Smooth muscle cell (in vitro differentiated cells): ENCODE measurements at regions not wholly inside any gene's neighbourhood (a gene's known extent, or its start where the extent isn't known, plus 50 kb on each side); places are given as distances from the start of the nearest gene placed in this dataset.

Source experiments
- DNase-seq: peaks from one replicate; lab custom pipeline; 2025; ENCODE audit not compliant: unreplicated experiment; lab: John Stamatoyannopoulos, UW
- H2AFZ ChIP-seq: fragments of 200-600 bp; sonication (generic); 2 replicates; pipeline ENCODE4 v1.6.0; 2016; ENCODE audit warnings: antibody characterized with exemption, low read depth, mild to moderate bottlenecking
- H3F3A ChIP-seq: fragments of 200-600 bp; sonication (generic); 2 replicates; pipeline ENCODE4 v1.6.0; 2017; ENCODE audit warnings: antibody characterized with exemption, low read depth
- H3K27ac ChIP-seq: fragments of 200-600 bp; sonication (generic); 2 replicates; pipeline ENCODE4 v1.5.1; 2016; ENCODE audit warnings: low read depth, mild to moderate bottlenecking
- H3K27me3 ChIP-seq: fragments of 200-600 bp; sonication (generic); 2 replicates; pipeline ENCODE4 v1.6.1; 2016; ENCODE audit warnings: low read depth, mild to moderate bottlenecking
- H3K36me3 ChIP-seq: fragments of 200-600 bp; sonication (generic); 2 replicates; pipeline ENCODE4 v1.5.1; 2016; ENCODE audit warnings: low read depth
- H3K4me1 ChIP-seq: fragments of 200-600 bp; sonication (generic); 2 replicates; pipeline ENCODE4 v1.5.1; 2016; ENCODE audit warnings: low read depth
- H3K4me2 ChIP-seq: fragments of 200-600 bp; sonication (generic); 2 replicates; pipeline ENCODE4 v1.6.0; 2016; ENCODE audit warnings: mild to moderate bottlenecking
- H3K4me3 ChIP-seq: fragments of 200-600 bp; sonication (generic); 2 replicates; pipeline ENCODE4 v1.5.1; 2016; ENCODE audit warnings: mild to moderate bottlenecking
- H3K79me2 ChIP-seq: fragments of 200-600 bp; sonication (generic); 2 replicates; pipeline ENCODE4 v1.6.0; 2016; ENCODE audit warnings: low read depth, mild to moderate bottlenecking
- H3K9ac ChIP-seq: fragments of 200-600 bp; sonication (generic); 2 replicates; pipeline ENCODE4 v1.6.0; 2016; ENCODE audit warnings: low read depth
- H3K9me3 ChIP-seq: fragments of 200-600 bp; sonication (generic); replicated peaks from 2 replicates; pipeline ENCODE4 v1.5.1; 2016; ENCODE audit warnings: low read depth
- H4K20me1 ChIP-seq: fragments of 200-600 bp; sonication (generic); 2 replicates; pipeline ENCODE4 v1.6.0; 2016; ENCODE audit warnings: low read depth
- WGBS: methylation state at CpG from one replicate; pipeline ENCODE4 v1.1.7; 2016; ENCODE audit warnings: low lambda C conversion rate; 5-methylcytosine and 5-hydroxymethylcytosine counted together
- TF ChIP-seq, protein P1 (sequence below): fragments of 200-600 bp; sonication (generic); IDR thresholded peaks from 2 replicates; pipeline ENCODE4 v1.5.1; 2017; ENCODE audit warnings: borderline replicate concordance, mild to moderate bottlenecking, antibody characterized with exemption; ENCODE audit not compliant: insufficient read depth, poor library complexity, severe bottlenecking

DNA sequence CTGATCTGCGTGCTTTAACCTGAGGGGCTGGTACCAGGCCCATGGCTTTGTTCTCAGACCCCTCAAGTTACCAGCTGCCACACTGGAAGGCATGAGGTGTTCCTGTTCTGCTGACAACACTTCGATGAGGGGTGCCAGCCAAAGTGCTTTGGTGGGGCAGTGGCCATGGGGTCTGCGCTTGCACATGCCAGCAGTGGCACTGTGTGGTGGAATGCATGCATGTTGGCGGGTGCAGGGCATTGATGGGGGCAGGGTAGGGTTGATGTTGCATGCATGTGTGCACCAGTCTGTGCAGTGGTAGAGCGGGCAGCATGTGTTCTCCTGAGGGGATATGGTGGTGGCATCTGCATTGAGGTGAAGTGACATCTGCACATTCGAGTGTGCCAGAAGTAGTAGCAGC is 497.0 kb downstream of the SQOR start:
- Histone ChIP-seq H3K4me2 (no peak overlapping the region), H3K27me3 (no peaks in the 10 kb centered on the region), H3K9ac (no peak overlapping the region), H3K27ac (no peak overlapping the region), H3K79me2 (no peaks in the 10 kb centered on the region), H3K36me3 (no peaks in the 10 kb centered on the region), H3F3A (no peaks in the 10 kb centered on the region), H4K20me1 (no peaks in the 10 kb centered on the region), H3K9me3 (no peaks in the 10 kb centered on the region), H3K4me3 (no peak overlapping the region), H2AFZ (no peak overlapping the region), H3K4me1 (no peaks in the 10 kb centered on the region)
- DNase-seq = no peak
- 96% methylated on average over 6 of the region's 6 CpGs for WGBS
- TF ChIP-seq, protein P1, sequence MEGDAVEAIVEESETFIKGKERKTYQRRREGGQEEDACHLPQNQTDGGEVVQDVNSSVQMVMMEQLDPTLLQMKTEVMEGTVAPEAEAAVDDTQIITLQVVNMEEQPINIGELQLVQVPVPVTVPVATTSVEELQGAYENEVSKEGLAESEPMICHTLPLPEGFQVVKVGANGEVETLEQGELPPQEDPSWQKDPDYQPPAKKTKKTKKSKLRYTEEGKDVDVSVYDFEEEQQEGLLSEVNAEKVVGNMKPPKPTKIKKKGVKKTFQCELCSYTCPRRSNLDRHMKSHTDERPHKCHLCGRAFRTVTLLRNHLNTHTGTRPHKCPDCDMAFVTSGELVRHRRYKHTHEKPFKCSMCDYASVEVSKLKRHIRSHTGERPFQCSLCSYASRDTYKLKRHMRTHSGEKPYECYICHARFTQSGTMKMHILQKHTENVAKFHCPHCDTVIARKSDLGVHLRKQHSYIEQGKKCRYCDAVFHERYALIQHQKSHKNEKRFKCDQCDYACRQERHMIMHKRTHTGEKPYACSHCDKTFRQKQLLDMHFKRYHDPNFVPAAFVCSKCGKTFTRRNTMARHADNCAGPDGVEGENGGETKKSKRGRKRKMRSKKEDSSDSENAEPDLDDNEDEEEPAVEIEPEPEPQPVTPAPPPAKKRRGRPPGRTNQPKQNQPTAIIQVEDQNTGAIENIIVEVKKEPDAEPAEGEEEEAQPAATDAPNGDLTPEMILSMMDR = no peak

DNA sequence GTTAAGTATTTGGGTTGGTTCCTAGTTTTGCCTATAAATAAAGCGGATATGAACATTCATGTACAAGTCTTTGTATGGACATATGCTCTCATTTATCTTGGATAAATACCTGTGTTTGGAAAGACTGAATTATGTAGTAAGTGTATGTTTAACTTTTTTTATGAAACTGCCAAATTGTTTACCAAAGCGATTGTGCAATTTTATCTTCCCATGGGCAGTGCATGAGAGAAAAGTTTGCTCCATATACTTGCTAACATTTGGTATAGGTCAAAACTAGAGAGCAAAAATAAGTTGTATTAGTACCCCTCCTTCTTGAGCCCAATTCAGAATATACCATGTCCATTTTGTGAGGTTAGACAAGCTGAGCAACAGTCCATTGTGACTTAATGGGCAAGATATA is 502.6 kb downstream of the SQOR start:
- Histone ChIP-seq H3K4me1 (no peaks in the 10 kb centered on the region), H2AFZ (no peak overlapping the region), H3F3A (no peaks in the 10 kb centered on the region), H3K36me3 (no peaks in the 10 kb centered on the region), H3K79me2 (no peaks in the 10 kb centered on the region), H3K9ac (no peak overlapping the region), H3K4me3 (no peak overlapping the region), H4K20me1 (no peaks in the 10 kb centered on the region), H3K27ac (no peak overlapping the region), H3K9me3 (no peaks in the 10 kb centered on the region), H3K4me2 (no peak overlapping the region), H3K27me3 (no peaks in the 10 kb centered on the region)
- 94% methylated on average over 2 of the region's 2 CpGs for WGBS
- TF ChIP-seq, protein P1 = no peak
- no peak for DNase-seq

DNA sequence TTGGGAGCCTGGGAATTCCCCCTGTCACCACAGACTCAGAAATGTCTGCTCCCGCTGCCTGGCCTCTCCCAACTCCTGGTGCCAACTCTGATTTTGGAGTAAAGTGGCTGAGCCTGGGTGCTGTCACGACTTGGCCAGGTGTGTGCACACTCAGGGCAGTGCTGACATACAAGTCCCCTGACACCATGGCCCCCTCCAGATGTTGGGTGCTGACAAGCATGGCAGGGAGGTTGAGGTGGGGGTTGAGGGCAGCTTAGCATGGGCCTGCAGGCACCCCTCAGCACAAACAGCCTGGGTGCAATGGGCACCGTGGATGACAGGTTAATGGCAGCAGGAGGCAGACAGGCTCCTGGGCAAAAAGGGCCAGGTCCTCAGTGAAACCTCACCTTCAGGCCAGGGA is 511.2 kb downstream of the SQOR start:
- TF ChIP-seq, protein P1 = no peak
- 89% methylated on average over 3 of the region's 3 CpGs for WGBS

GRCh38 chr15:46146915-46147314 is 512.1 kb downstream of the SQOR start:
- Histone ChIP-seq H3K4me3 (no peak overlapping the region), H2AFZ (no peak overlapping the region), H4K20me1 (no peaks in the 10 kb centered on the region), H3K4me2 (no peak overlapping the region), H3K27me3 (no peaks in the 10 kb centered on the region), H3K9me3 (no peaks in the 10 kb centered on the region), H3K27ac (no peak overlapping the region), H3K9ac (no peak overlapping the region), H3K4me1 (no peaks in the 10 kb centered on the region), H3K36me3 (no peaks in the 10 kb centered on the region), H3F3A (no peaks in the 10 kb centered on the region), H3K79me2 (no peaks in the 10 kb centered on the region)
- 97% methylated on average over 2 of the region's 2 CpGs for WGBS
- DNase-seq = no peak
- TF ChIP-seq, protein P1 = no peak

More for the DNA sequence above, 511.2 kb downstream of the SQOR start:
- H3F3A ChIP-seq = no peaks in the 10 kb centered on the region
- no peaks in the 10 kb centered on the region for H3K36me3 ChIP-seq
- no peak overlapping the region for H3K9ac ChIP-seq
- no peaks in the 10 kb centered on the region for H3K4me1 ChIP-seq
- H4K20me1 ChIP-seq = no peaks in the 10 kb centered on the region
- no peaks in the 10 kb centered on the region for H3K27me3 ChIP-seq
- H3K4me2 ChIP-seq = no peak overlapping the region
- no peak overlapping the region for H3K27ac ChIP-seq
- DNase-seq = no peak
- H3K9me3 ChIP-seq = no peaks in the 10 kb centered on the region
- no peaks in the 10 kb centered on the region for H3K79me2 ChIP-seq
- H2AFZ ChIP-seq = no peak overlapping the region
- no peak overlapping the region for H3K4me3 ChIP-seq
